Keratinocyte (primary cell): ENCODE measurements at regions not wholly inside any gene's neighbourhood (a gene's known extent, or its start where the extent isn't known, plus 50 kb on each side); places are given as distances from the start of the nearest gene placed in this dataset.
"Not testable (repeated sequence)": the region's sequence is repeated elsewhere in the genome, so short reads cannot be mapped to it uniquely, and the experiment has no call there.

Source experiments
- DNase-seq: peaks from one replicate; pipeline ENCODE4 v3.0.0-alpha.2; 2011; ENCODE audit warnings: low read depth, missing footprints, low spot score
- FAIRE-seq: peaks from 2 replicates; lab custom pipeline; 2011; peaks lifted over from hg19 to GRCh38; lab: Jason Lieb, UNC
- H2AFZ ChIP-seq: 2 replicates; pipeline ENCODE4 v1.6.0; 2012; ENCODE audit warnings: low read length, control low read depth, inconsistent platforms; ENCODE audit not compliant: control insufficient read depth
- H3K27ac ChIP-seq: 2 replicates; pipeline ENCODE4 v1.5.1; 2011; ENCODE audit warnings: low read length; ENCODE audit not compliant: control insufficient read depth, insufficient read depth
- H3K27me3 ChIP-seq: 3 replicates; pipeline ENCODE4 v1.6.0; 2011; ENCODE audit warnings: low read length; ENCODE audit not compliant: control insufficient read depth, insufficient read depth; ENCODE audit errors: extremely low read depth
- H3K36me3 ChIP-seq, 2 experiments: 2 replicates in 1 of 2; 3 replicates in 1 of 2; pipeline ENCODE4 v1.5.1; 2011; ENCODE audit warnings: low read length in 2 of 2, mild to moderate bottlenecking in 1 of 2; ENCODE audit not compliant: control insufficient read depth in 2 of 2, insufficient read depth in 2 of 2; ENCODE audit errors: extremely low read depth in 1 of 2
- H3K4me1 ChIP-seq: 3 replicates; pipeline ENCODE4 v1.5.1; 2011; ENCODE audit warnings: low read length; ENCODE audit not compliant: control insufficient read depth, insufficient read depth; ENCODE audit errors: extremely low read depth
- H3K4me2 ChIP-seq: 3 replicates; pipeline ENCODE4 v1.6.0; 2011; ENCODE audit warnings: low read depth, low read length; ENCODE audit not compliant: control insufficient read depth, insufficient read depth; ENCODE audit errors: extremely low read depth
- H3K4me3 ChIP-seq, 3 experiments: fragments of 200-600 bp in 1 of 3; sonication (generic) in 1 of 3; 2 replicates in 2 of 3; 3 replicates in 1 of 3; pipeline ENCODE4 v1.5.1; 2011 to 2016; ENCODE audit warnings: low read length in 3 of 3, mild to moderate bottlenecking in 3 of 3, control low read depth in 2 of 3, inconsistent platforms in 1 of 3, low read depth in 1 of 3, mixed read lengths in 1 of 3, mixed run types in 1 of 3, moderate library complexity in 1 of 3; ENCODE audit not compliant: control insufficient read depth in 2 of 3, insufficient read depth in 2 of 3; ENCODE audit errors: extremely low read depth in 1 of 3
- H3K79me2 ChIP-seq: 2 replicates; pipeline ENCODE4 v1.6.0; 2012; ENCODE audit warnings: low read length; ENCODE audit not compliant: control insufficient read depth, insufficient read depth
- H3K9ac ChIP-seq: 3 replicates; pipeline ENCODE4 v1.6.0; 2011; ENCODE audit warnings: low read length; ENCODE audit not compliant: control insufficient read depth, insufficient read depth; ENCODE audit errors: extremely low read depth
- H3K9me1 ChIP-seq: 3 replicates; pipeline ENCODE4 v1.6.0; 2011; ENCODE audit warnings: low read length; ENCODE audit not compliant: control insufficient read depth, insufficient read depth; ENCODE audit errors: extremely low read depth
- H3K9me3 ChIP-seq: 2 replicates; pipeline ENCODE4 v1.5.1; 2012; ENCODE audit warnings: low read depth, low read length; ENCODE audit not compliant: control insufficient read depth
- H4K20me1 ChIP-seq: 3 replicates; pipeline ENCODE4 v1.6.0; 2011; ENCODE audit warnings: low read length; ENCODE audit not compliant: control insufficient read depth, insufficient read depth; ENCODE audit errors: extremely low read depth
- EZH2 ChIP-seq: IDR thresholded peaks from one replicate; pipeline ENCODE4 v1.6.1; 2012; ENCODE audit warnings: inconsistent platforms, mild to moderate bottlenecking, low read length, moderate library complexity
- dilution Hi-C: fragments of 300-500 bp; cut with MboI; formaldehyde crosslinking; loops from one replicate; pipeline ENCODE4 v1.7.0; 2020; ENCODE audit warnings: low sequenced_read_pairs; ENCODE audit not compliant: extremely low pct_ligation_motif_present
- TF ChIP-seq, protein P1 (sequence below), 3 experiments: IDR thresholded peaks in 1 of 3; conservative IDR thresholded peaks in 1 of 3; optimal IDR thresholded peaks in 1 of 3; 2 replicates in 2 of 3; 3 replicates in 1 of 3; pipeline versions ENCODE3 to v1.5.1; 2011; ENCODE audit warnings: low read length in 3 of 3, mild to moderate bottlenecking in 3 of 3, moderate library complexity in 2 of 3, control low read depth in 1 of 3, inconsistent platforms in 1 of 3; ENCODE audit not compliant: insufficient read depth in 2 of 3; ENCODE audit errors: extremely low read depth in 1 of 3

DNA sequence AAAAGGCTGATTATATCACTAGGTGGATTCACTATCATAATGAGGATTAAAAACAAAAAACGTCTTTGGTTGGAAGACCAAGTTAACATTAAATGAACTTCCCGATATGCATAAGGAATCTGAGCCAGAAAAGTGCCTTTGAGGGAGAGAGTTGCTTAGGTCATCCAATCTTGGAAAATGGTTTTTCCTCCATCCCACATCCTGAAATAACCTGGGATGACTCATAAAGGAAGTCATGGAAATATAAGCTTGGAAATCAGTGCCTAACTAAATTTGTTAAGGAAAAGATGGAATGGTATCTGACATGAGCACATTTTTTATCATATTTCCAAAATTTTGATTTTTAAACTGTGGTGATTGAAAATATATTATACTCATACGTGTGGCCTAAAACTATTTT, 66.0 kb downstream of the KBTBD8 start:
- no peak for FAIRE-seq
- no peaks in the 10 kb centered on the region for H4K20me1 ChIP-seq
- TF ChIP-seq EZH2, result no peak
- TF ChIP-seq, protein P1, sequence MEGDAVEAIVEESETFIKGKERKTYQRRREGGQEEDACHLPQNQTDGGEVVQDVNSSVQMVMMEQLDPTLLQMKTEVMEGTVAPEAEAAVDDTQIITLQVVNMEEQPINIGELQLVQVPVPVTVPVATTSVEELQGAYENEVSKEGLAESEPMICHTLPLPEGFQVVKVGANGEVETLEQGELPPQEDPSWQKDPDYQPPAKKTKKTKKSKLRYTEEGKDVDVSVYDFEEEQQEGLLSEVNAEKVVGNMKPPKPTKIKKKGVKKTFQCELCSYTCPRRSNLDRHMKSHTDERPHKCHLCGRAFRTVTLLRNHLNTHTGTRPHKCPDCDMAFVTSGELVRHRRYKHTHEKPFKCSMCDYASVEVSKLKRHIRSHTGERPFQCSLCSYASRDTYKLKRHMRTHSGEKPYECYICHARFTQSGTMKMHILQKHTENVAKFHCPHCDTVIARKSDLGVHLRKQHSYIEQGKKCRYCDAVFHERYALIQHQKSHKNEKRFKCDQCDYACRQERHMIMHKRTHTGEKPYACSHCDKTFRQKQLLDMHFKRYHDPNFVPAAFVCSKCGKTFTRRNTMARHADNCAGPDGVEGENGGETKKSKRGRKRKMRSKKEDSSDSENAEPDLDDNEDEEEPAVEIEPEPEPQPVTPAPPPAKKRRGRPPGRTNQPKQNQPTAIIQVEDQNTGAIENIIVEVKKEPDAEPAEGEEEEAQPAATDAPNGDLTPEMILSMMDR (optimal IDR thresholded peaks at IDR 0.05 in 1 of 3, IDR thresholded peaks at IDR 0.05 in 1 of 3, conservative IDR thresholded peaks at IDR 0.05 in 1 of 3; ENCODE audit: extremely low read depth in 1 of 3, insufficient read depth in 2 of 3, low read length in 3 of 3), result no peak
- H3K79me2 ChIP-seq, result no peaks in the 10 kb centered on the region
- no peak overlapping the region for H2AFZ ChIP-seq
- H3K9ac ChIP-seq, result no peak overlapping the region
- no peaks in the 10 kb centered on the region for H3K9me1 ChIP-seq
- no peak for DNase-seq
- no peaks in the 10 kb centered on the region for H3K27me3 ChIP-seq
- H3K4me2 ChIP-seq, result no peak overlapping the region
- no peaks in the 10 kb centered on the region for H3K9me3 ChIP-seq
- no peak overlapping the region for H3K27ac ChIP-seq
- dilution Hi-C loops, result no loop called here
- H3K4me1 ChIP-seq, result no peaks in the 10 kb centered on the region
- no peak overlapping the region for H3K4me3 ChIP-seq
- no peaks in the 10 kb centered on the region for H3K36me3 ChIP-seq

DNA sequence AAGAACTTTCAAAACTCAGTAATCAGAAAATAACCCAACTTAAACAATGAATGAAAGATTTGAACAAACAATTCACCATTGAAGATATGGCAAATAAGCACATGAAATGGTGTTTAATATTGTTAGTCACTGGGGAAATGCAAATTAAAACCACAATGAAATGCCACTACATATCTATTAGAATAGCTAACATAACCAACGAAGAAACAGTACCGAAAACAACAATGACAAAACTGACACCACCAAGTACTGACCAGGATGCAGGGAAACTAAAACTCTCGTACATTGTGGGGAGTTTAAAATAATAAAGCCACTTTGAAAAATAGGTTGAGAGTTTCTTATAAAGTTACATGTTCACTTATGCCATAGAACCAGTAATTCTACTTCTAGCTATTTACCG, 69.1 kb downstream of the KBTBD8 start:
- H3K36me3 ChIP-seq, result no peaks in the 10 kb centered on the region
- no peak overlapping the region for H2AFZ ChIP-seq
- H3K27ac ChIP-seq, result no peak overlapping the region
- FAIRE-seq (no peak), DNase-seq (no peak)
- no peak overlapping the region for H3K4me2 ChIP-seq
- H3K9ac ChIP-seq, result no peak overlapping the region
- no peak for TF ChIP-seq EZH2
- TF ChIP-seq, protein P1 (optimal IDR thresholded peaks at IDR 0.05 in 1 of 3, IDR thresholded peaks at IDR 0.05 in 1 of 3, conservative IDR thresholded peaks at IDR 0.05 in 1 of 3; ENCODE audit: extremely low read depth in 1 of 3, insufficient read depth in 2 of 3, low read length in 3 of 3), result no peak
- no peak overlapping the region for H3K4me3 ChIP-seq
- H3K9me1 ChIP-seq, result no peaks in the 10 kb centered on the region
- H3K9me3 ChIP-seq, result no peaks in the 10 kb centered on the region
- no peaks in the 10 kb centered on the region for H3K27me3 ChIP-seq
- no peaks in the 10 kb centered on the region for H3K4me1 ChIP-seq
- no peaks in the 10 kb centered on the region for H3K79me2 ChIP-seq
- dilution Hi-C loops, result no loop called here
- no peaks in the 10 kb centered on the region for H4K20me1 ChIP-seq

DNA sequence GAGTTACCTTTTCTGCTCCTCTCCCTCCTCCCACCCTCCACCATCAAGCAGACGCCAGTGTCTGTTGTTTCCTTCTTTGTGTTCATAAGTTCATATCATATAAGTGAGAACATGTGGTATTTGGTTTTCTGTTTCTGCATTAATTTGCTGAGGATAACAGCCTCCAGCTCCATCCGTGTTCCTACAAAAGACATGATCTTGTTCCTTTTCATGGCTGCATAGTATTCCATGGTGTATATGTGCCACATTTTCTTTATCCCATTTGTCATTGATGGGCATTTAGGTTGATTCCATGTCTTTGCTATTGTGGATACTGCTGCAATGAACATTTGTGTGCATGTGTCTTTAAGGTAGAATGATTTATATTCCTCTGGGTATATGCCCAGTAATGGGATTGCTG, 74.5 kb downstream of the KBTBD8 start:
- H3K27me3 ChIP-seq, H3K27ac ChIP-seq, H3K4me3 ChIP-seq, H3K36me3 ChIP-seq, dilution Hi-C loops, H3K79me2 ChIP-seq, DNase-seq, H3K9me1 ChIP-seq, H3K9ac ChIP-seq, H3K4me1 ChIP-seq, H2AFZ ChIP-seq, H3K9me3 ChIP-seq, H4K20me1 ChIP-seq, FAIRE-seq, H3K4me2 ChIP-seq: not testable (repeated sequence)
